ENCODE measurements at regions not wholly inside any gene's neighbourhood (a gene's known extent, or its start where the extent isn't known, plus 50 kb on each side); places are given as distances from the start of the nearest gene placed in this dataset.

- Histone ChIP-seq H2AFZ (ENCODE audit: low read length) (no peak overlapping the region), H3K36me3 (ENCODE audit: control insufficient read depth, insufficient read depth, low read length) (no peaks in the 10 kb centered on the region), H3K4me3 (replicated peaks in 1 of 4; ENCODE audit: control extremely low read depth in 1 of 4, insufficient read depth in 1 of 4, low read depth in 3 of 4, low read length in 4 of 4) (no peak overlapping the region), H3K27ac (ENCODE audit: insufficient read depth, low read length) (no peak overlapping the region), H3K9ac (ENCODE audit: insufficient read depth, low read length) (no peak overlapping the region), H4K20me1 (ENCODE audit: control insufficient read depth, extremely low read depth, insufficient read depth, low read length) (no peaks in the 10 kb centered on the region), H3K9me3 (ENCODE audit: control insufficient read depth, insufficient read depth, low read depth, low read length) (no peaks in the 10 kb centered on the region), H3K4me2 (ENCODE audit: extremely low read depth, insufficient read depth, low read length) (no peak overlapping the region), H3K4me1 (ENCODE audit: control insufficient read depth, extremely low read depth, insufficient read depth, low read length) (no peaks in the 10 kb centered on the region), H3K79me2 (ENCODE audit: control insufficient read depth, insufficient read depth, low read length) (no peaks in the 10 kb centered on the region), H3K27me3 (ENCODE audit: control insufficient read depth, insufficient read depth, low read length) (no peaks in the 10 kb centered on the region)
- no peak for DNase-seq (ENCODE audit: low read depth in 2 of 2)
- no peak for TF ChIP-seq EZH2 (IDR thresholded peaks at IDR 0.05; ENCODE audit: low read length, missing control alignments)
- TF ChIP-seq, protein P1, sequence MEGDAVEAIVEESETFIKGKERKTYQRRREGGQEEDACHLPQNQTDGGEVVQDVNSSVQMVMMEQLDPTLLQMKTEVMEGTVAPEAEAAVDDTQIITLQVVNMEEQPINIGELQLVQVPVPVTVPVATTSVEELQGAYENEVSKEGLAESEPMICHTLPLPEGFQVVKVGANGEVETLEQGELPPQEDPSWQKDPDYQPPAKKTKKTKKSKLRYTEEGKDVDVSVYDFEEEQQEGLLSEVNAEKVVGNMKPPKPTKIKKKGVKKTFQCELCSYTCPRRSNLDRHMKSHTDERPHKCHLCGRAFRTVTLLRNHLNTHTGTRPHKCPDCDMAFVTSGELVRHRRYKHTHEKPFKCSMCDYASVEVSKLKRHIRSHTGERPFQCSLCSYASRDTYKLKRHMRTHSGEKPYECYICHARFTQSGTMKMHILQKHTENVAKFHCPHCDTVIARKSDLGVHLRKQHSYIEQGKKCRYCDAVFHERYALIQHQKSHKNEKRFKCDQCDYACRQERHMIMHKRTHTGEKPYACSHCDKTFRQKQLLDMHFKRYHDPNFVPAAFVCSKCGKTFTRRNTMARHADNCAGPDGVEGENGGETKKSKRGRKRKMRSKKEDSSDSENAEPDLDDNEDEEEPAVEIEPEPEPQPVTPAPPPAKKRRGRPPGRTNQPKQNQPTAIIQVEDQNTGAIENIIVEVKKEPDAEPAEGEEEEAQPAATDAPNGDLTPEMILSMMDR (conservative IDR thresholded peaks at IDR 0.05 in 1 of 2, IDR thresholded peaks at IDR 0.05 in 1 of 2; ENCODE audit: low read depth in 1 of 2, low read length in 2 of 2), result no peak
These were observed 379.2 kb upstream of the NFE2L3 start for GRCh38 chr7:25772802-25773201.

DNA sequence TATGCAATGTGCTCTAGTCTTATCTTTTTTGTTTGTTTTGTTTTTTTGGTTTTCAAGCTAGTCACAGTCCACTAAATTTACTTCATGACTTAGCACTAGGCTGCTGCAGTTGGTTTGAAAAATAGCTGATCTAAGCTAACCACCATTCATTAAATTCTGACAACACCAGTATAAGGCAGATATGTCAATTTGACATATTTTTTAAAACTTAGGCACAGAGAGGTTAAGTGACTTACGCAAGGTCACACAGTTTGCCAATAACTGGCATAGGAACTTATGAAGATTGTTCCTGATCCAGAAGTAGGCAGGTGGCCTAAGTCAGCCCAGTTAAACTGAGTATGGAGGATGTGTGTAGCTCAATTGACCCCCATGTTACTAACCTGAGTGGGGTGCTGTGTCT is 377.3 kb upstream of the NFE2L3 start:
- H3K4me3 ChIP-seq (replicated peaks in 1 of 4; ENCODE audit: control extremely low read depth in 1 of 4, insufficient read depth in 1 of 4, low read depth in 3 of 4, low read length in 4 of 4), result no peak overlapping the region
- H3K9ac ChIP-seq (ENCODE audit: insufficient read depth, low read length), result no peak overlapping the region
- no peak for DNase-seq (ENCODE audit: low read depth in 2 of 2)
- no peaks in the 10 kb centered on the region for H3K4me1 ChIP-seq (ENCODE audit: control insufficient read depth, extremely low read depth, insufficient read depth, low read length)
- H3K4me2 ChIP-seq (ENCODE audit: extremely low read depth, insufficient read depth, low read length), result no peak overlapping the region
- H3K27ac ChIP-seq (ENCODE audit: insufficient read depth, low read length), result no peak overlapping the region
- H2AFZ ChIP-seq (ENCODE audit: low read length), result no peak overlapping the region
- H3K27me3 ChIP-seq (ENCODE audit: control insufficient read depth, insufficient read depth, low read length), result no peaks in the 10 kb centered on the region
- no peaks in the 10 kb centered on the region for H3K36me3 ChIP-seq (ENCODE audit: control insufficient read depth, insufficient read depth, low read length)
- no peaks in the 10 kb centered on the region for H3K79me2 ChIP-seq (ENCODE audit: control insufficient read depth, insufficient read depth, low read length)
- H4K20me1 ChIP-seq (ENCODE audit: control insufficient read depth, extremely low read depth, insufficient read depth, low read length), result no peaks in the 10 kb centered on the region
- no peaks in the 10 kb centered on the region for H3K9me3 ChIP-seq (ENCODE audit: control insufficient read depth, insufficient read depth, low read depth, low read length)
- TF ChIP-seq EZH2 (IDR thresholded peaks at IDR 0.05; ENCODE audit: low read length, missing control alignments), result no peak
- TF ChIP-seq, protein P1 (conservative IDR thresholded peaks at IDR 0.05 in 1 of 2, IDR thresholded peaks at IDR 0.05 in 1 of 2; ENCODE audit: low read depth in 1 of 2, low read length in 2 of 2), result no peak

- H3K9me3 ChIP-seq (ENCODE audit: control insufficient read depth, insufficient read depth, low read depth, low read length), result no peaks in the 10 kb centered on the region
- H3K4me1 ChIP-seq (ENCODE audit: control insufficient read depth, extremely low read depth, insufficient read depth, low read length), result no peaks in the 10 kb centered on the region
- no peak overlapping the region for H3K4me2 ChIP-seq (ENCODE audit: extremely low read depth, insufficient read depth, low read length)
- DNase-seq (ENCODE audit: low read depth in 2 of 2), result no peak
- H3K36me3 ChIP-seq (ENCODE audit: control insufficient read depth, insufficient read depth, low read length), result no peaks in the 10 kb centered on the region
- TF ChIP-seq, protein P1 (conservative IDR thresholded peaks at IDR 0.05 in 1 of 2, IDR thresholded peaks at IDR 0.05 in 1 of 2; ENCODE audit: low read depth in 1 of 2, low read length in 2 of 2), result no peak
- TF ChIP-seq EZH2 (IDR thresholded peaks at IDR 0.05; ENCODE audit: low read length, missing control alignments), result no peak
- H3K79me2 ChIP-seq (ENCODE audit: control insufficient read depth, insufficient read depth, low read length), result no peaks in the 10 kb centered on the region
- no peaks in the 10 kb centered on the region for H4K20me1 ChIP-seq (ENCODE audit: control insufficient read depth, extremely low read depth, insufficient read depth, low read length)
- no peak overlapping the region for H3K4me3 ChIP-seq (replicated peaks in 1 of 4; ENCODE audit: control extremely low read depth in 1 of 4, insufficient read depth in 1 of 4, low read depth in 3 of 4, low read length in 4 of 4)
- no peak overlapping the region for H3K27ac ChIP-seq (ENCODE audit: insufficient read depth, low read length)
- H2AFZ ChIP-seq (ENCODE audit: low read length), result no peak overlapping the region
- H3K9ac ChIP-seq (ENCODE audit: insufficient read depth, low read length), result no peak overlapping the region
- no peaks in the 10 kb centered on the region for H3K27me3 ChIP-seq (ENCODE audit: control insufficient read depth, insufficient read depth, low read length)
These were observed 376.4 kb upstream of the NFE2L3 start for GRCh38 chr7:25775570-25775969.
